GM23338 (cell line): ENCODE measurements at regions not wholly inside any gene's neighbourhood (a gene's known extent, or its start where the extent isn't known, plus 50 kb on each side); places are given as distances from the start of the nearest gene placed in this dataset.

Source experiments
- ATAC-seq: fragments of 200-7000 bp; cut with Tn5 transposase; 3 replicates; pipeline ENCODE4 v1.9.1; 2020
- DNase-seq: peaks from one replicate; pipeline ENCODE4 v3.0.0-alpha.2; 2015; ENCODE audit warnings: low spot score
- H2AFZ ChIP-seq: fragments of 200-600 bp; sonication (generic); 2 replicates; pipeline ENCODE4 v1.8.0; 2016; ENCODE audit warnings: antibody characterized with exemption, mild to moderate bottlenecking, moderate library complexity
- H3F3A ChIP-seq: fragments of 200-600 bp; sonication (generic); replicated peaks from 2 replicates; pipeline ENCODE4 v1.8.0; 2017; ENCODE audit warnings: antibody characterized with exemption, mixed run types, low read depth
- H3K27ac ChIP-seq: fragments of 200-600 bp; sonication (generic); 2 replicates; pipeline ENCODE4 v1.6.1; 2016; ENCODE audit warnings: low read depth
- H3K27me3 ChIP-seq: fragments of 200-600 bp; sonication (generic); 2 replicates; pipeline ENCODE4 v1.8.0; 2016; ENCODE audit warnings: mild to moderate bottlenecking, mixed run types, moderate library complexity; ENCODE audit not compliant: insufficient read depth
- H3K36me3 ChIP-seq: fragments of 200-600 bp; sonication (generic); 2 replicates; pipeline ENCODE4 v1.8.0; 2016; ENCODE audit warnings: mild to moderate bottlenecking; ENCODE audit not compliant: insufficient read depth
- H3K4me1 ChIP-seq: fragments of 200-600 bp; sonication (generic); 2 replicates; pipeline ENCODE4 v1.8.0; 2016; ENCODE audit warnings: mild to moderate bottlenecking, moderate library complexity; ENCODE audit not compliant: insufficient read depth
- H3K4me2 ChIP-seq: fragments of 200-600 bp; sonication (generic); 2 replicates; pipeline ENCODE4 v1.7.1; 2017; ENCODE audit warnings: mixed run types
- H3K4me3 ChIP-seq: fragments of 200-600 bp; sonication (generic); 2 replicates; pipeline ENCODE4 v1.6.1; 2016; ENCODE audit warnings: mixed run types
- H3K79me2 ChIP-seq: fragments of 200-600 bp; sonication (generic); replicated peaks from 2 replicates; pipeline ENCODE4 v1.8.0; 2017; ENCODE audit warnings: mild to moderate bottlenecking; ENCODE audit not compliant: insufficient read depth
- H3K9me2 ChIP-seq: fragments of 200-600 bp; sonication (generic); 2 replicates; pipeline ENCODE4 v1.8.0; 2017; ENCODE audit not compliant: insufficient read depth
- H4K20me1 ChIP-seq: fragments of 200-600 bp; sonication (generic); replicated peaks from 2 replicates; pipeline ENCODE4 v1.8.0; 2017; ENCODE audit warnings: mild to moderate bottlenecking; ENCODE audit not compliant: insufficient read depth
- H3K27ac Mint-ChIP-seq: 2 replicates; pipeline ENCODE4 v1.8.0; 2020; ENCODE audit warnings: inconsistent platforms, mild to moderate bottlenecking, moderate library complexity, mixed read lengths
- H3K27me3 Mint-ChIP-seq: 3 replicates; pipeline ENCODE4 v1.8.0; 2022; ENCODE audit warnings: low read depth, mild to moderate bottlenecking, moderate library complexity, mixed read lengths, inconsistent platforms; ENCODE audit not compliant: insufficient read depth, poor library complexity
- H3K36me3 Mint-ChIP-seq: 3 replicates; pipeline ENCODE4 v1.8.0; 2021; ENCODE audit warnings: low read depth, mild to moderate bottlenecking, inconsistent platforms, moderate library complexity, mixed read lengths
- H3K4me1 Mint-ChIP-seq: 3 replicates; pipeline ENCODE4 v1.8.0; 2020; ENCODE audit warnings: mild to moderate bottlenecking, inconsistent platforms, mixed read lengths
- H3K4me3 Mint-ChIP-seq: 3 replicates; pipeline ENCODE4 v1.8.0; 2021; ENCODE audit warnings: moderate library complexity, mild to moderate bottlenecking, inconsistent platforms, mixed read lengths
- H3K9me3 Mint-ChIP-seq: 3 replicates; pipeline ENCODE4 v1.8.0; 2020; ENCODE audit warnings: moderate library complexity, mild to moderate bottlenecking, inconsistent platforms, mixed read lengths
- CTCF ChIP-seq, 2 experiments: fragments of 200-600 bp in 1 of 2; sonication (generic) in 1 of 2; conservative IDR thresholded peaks; 2 replicates each; pipeline versions ENCODE4 v1.5.1 to v1.6.1; 2016 to 2017; ENCODE audit warnings: antibody characterized with exemption in 2 of 2, low read depth in 2 of 2, mild to moderate bottlenecking in 2 of 2, moderate library complexity in 1 of 2
- EZH2 ChIP-seq: fragments of 200-600 bp; sonication (generic); IDR thresholded peaks from one replicate; pipeline ENCODE4 v1.8.0; 2017; ENCODE audit warnings: antibody characterized with exemption, mild to moderate bottlenecking, low read depth; ENCODE audit not compliant: unreplicated experiment
- STAT1 ChIP-seq: IDR thresholded peaks from one replicate; pipeline ENCODE4 v1.6.1; 2016; ENCODE audit warnings: antibody characterized with exemption; ENCODE audit not compliant: unreplicated experiment
- ZNF114 ChIP-seq: fragments of 250-450 bp; sonication (Bioruptor Pico); IDR thresholded peaks from 2 replicates; pipeline ENCODE4 v1.5.0; 2020; ENCODE audit warnings: mild to moderate bottlenecking, moderate library complexity
- ZNF331 ChIP-seq: fragments of 250-450 bp; sonication (Bioruptor Pico); IDR thresholded peaks from 2 replicates; pipeline ENCODE4 v1.5.0; 2020; ENCODE audit warnings: low read depth, mild to moderate bottlenecking, moderate library complexity

- no peak for ATAC-seq
- TF ChIP-seq EZH2 (no peak), ZNF331 (no peak), ZNF114 (CRISPR knock-in tag) (no peak), CTCF (conservative IDR thresholded peaks at IDR 0.05; ENCODE audit: low read depth in 2 of 2) (no peak), STAT1 (no peak)
- H3K27ac Mint-ChIP-seq: no peak overlapping the region
Measured at GRCh38 chr12:94712815-94713515, 62.6 kb upstream of the TMCC3 start.

GRCh38 chr12:94710933-94711332 is 60.6 kb upstream of the TMCC3 start:
- Mint-ChIP-seq H3K27me3 (peaks cover 1% of the 10 kb centered on the region), H3K9me3 (no peaks in the 10 kb centered on the region), H3K36me3 (no peaks in the 10 kb centered on the region), H3K4me1 (no peaks in the 10 kb centered on the region; the same call in 2 of the 3 replicates), H3K4me3 (no peak overlapping the region), H3K27ac (peak overlapping the region; percentile 19; the same call in 1 of the 2 replicates)
- Histone ChIP-seq H3K36me3 (no peaks in the 10 kb centered on the region), H2AFZ (no peak overlapping the region), H3K27ac (no peak overlapping the region), H3F3A (no peaks in the 10 kb centered on the region), H3K27me3 (no peaks in the 10 kb centered on the region), H3K4me3 (no peak overlapping the region), H3K9me2 (0 out of 2 replicates have a peak, but pooled peaks cover 5% of the 10 kb centered on the region), H3K4me1 (no peaks in the 10 kb centered on the region), H3K4me2 (no peak overlapping the region), H3K79me2 (no peaks in the 10 kb centered on the region), H4K20me1 (no peaks in the 10 kb centered on the region)
- DNase-seq (peak; percentile 73), ATAC-seq (peak; percentile 87)
- TF ChIP-seq CTCF (conservative IDR thresholded peaks at IDR 0.05; ENCODE audit: low read depth in 2 of 2) (peak; percentile 58 to 84), ZNF331 (no peak)

More at GRCh38 chr12:94712815-94713515, 62.6 kb upstream of the TMCC3 start:
- Histone ChIP-seq H2AFZ (no peak overlapping the region; the same call in 1 of the 2 replicates), H4K20me1 (no peaks in the 10 kb centered on the region), H3K4me3 (no peak overlapping the region), H3K9me2 (0 out of 2 replicates have a peak, but pooled peaks cover 5% of the 10 kb centered on the region), H3K27me3 (no peaks in the 10 kb centered on the region), H3K36me3 (no peaks in the 10 kb centered on the region), H3K79me2 (no peaks in the 10 kb centered on the region), H3F3A (no peaks in the 10 kb centered on the region), H3K4me2 (no peak overlapping the region), H3K4me1 (peaks cover 9% of the 10 kb centered on the region; the same call in 1 of the 2 replicates), H3K27ac (no peak overlapping the region)
- no peak for DNase-seq
- Mint-ChIP-seq H3K9me3 (no peaks in the 10 kb centered on the region), H3K4me1 (peaks cover 8% of the 10 kb centered on the region), H3K36me3 (no peaks in the 10 kb centered on the region), H3K27me3 (peaks cover 1% of the 10 kb centered on the region), H3K4me3 (no peak overlapping the region)
